ENCODE measurements at regions not wholly inside any gene's neighbourhood (a gene's known extent, or its start where the extent isn't known, plus 50 kb on each side); places are given as distances from the start of the nearest gene placed in this dataset.
"Not testable (repeated sequence)": the region's sequence is repeated elsewhere in the genome, so short reads cannot be mapped to it uniquely, and the experiment has no call there.

GRCh38 chr11:82523141-82523540 is 210.5 kb downstream of the FAM181B start:
- H3K36me3 Mint-ChIP-seq, result no peaks in the 10 kb centered on the region
- POLR2A ChIA-PET, result interaction anchor here (0.7 kb wide), 1 partner anchor 16 kb away, joined by 5 read pairs; no protein-coding TSS in a partner anchor
- H3K4me1 Mint-ChIP-seq, result no peaks in the 10 kb centered on the region
- peaks cover 0 to 22% (median 2%) of the 10 kb centered on the region in 9 donors for H3K9me3 Mint-ChIP-seq
- no peak overlapping the region for H3K27ac Mint-ChIP-seq
- peaks cover 0 to 34% (median 9%) of the 10 kb centered on the region in 5 donors for H3K27me3 Mint-ChIP-seq
- H3K4me3 Mint-ChIP-seq, result no peak overlapping the region
- DNase-seq (no peak), ATAC-seq (no peak)

- Mint-ChIP-seq H3K27ac (no peak overlapping the region), H3K4me1 (no peaks in the 10 kb centered on the region), H3K27me3 (peaks cover 0 to 34% (median 5%) of the 10 kb centered on the region in 5 donors), H3K9me3 (peaks cover 0 to 22% (median 2%) of the 10 kb centered on the region in 9 donors), H3K4me3 (no peak overlapping the region), H3K36me3 (no peaks in the 10 kb centered on the region)
- DNase-seq (no peak), ATAC-seq (no peak)
- POLR2A ChIA-PET, result no interaction called here
Observed at GRCh38 chr11:82521427-82521826, 212.2 kb downstream of the FAM181B start.

- Mint-ChIP-seq H3K4me3 (no peak overlapping the region), H3K9me3 (peaks cover 0 to 3% (median 0%) of the 10 kb centered on the region in 9 donors), H3K27me3 (peaks cover 0 to 4% (median 2%) of the 10 kb centered on the region in 5 donors), H3K27ac (no peak overlapping the region), H3K36me3 (no peaks in the 10 kb centered on the region), H3K4me1 (no peaks in the 10 kb centered on the region)
- DNase-seq, result no peak
- POLR2A ChIA-PET, result no interaction called here
- no peak for ATAC-seq
Observed at GRCh38 chr11:82507288-82507687, 226.4 kb downstream of the FAM181B start.

GRCh38 chr11:82505379-82505778 is 228.3 kb downstream of the FAM181B start:
- Mint-ChIP-seq H3K9me3 (peaks cover 0 to 3% (median 0%) of the 10 kb centered on the region in 9 donors), H3K4me1 (no peaks in the 10 kb centered on the region), H3K27me3 (peaks cover 0 to 3% (median 2%) of the 10 kb centered on the region in 5 donors), H3K27ac (no peak overlapping the region), H3K36me3 (no peaks in the 10 kb centered on the region), H3K4me3 (no peak overlapping the region)
- POLR2A ChIA-PET, result no interaction called here
- DNase-seq, result no peak
- no peak for ATAC-seq

- DNase-seq, POLR2A ChIA-PET, H3K27ac Mint-ChIP-seq, H3K4me1 Mint-ChIP-seq, H3K4me3 Mint-ChIP-seq, ATAC-seq, H3K27me3 Mint-ChIP-seq, H3K36me3 Mint-ChIP-seq, H3K9me3 Mint-ChIP-seq: not testable (repeated sequence)
Observed at GRCh38 chr11:82501174-82501573, 232.5 kb downstream of the FAM181B start.

GRCh38 chr11:82494988-82495432 is 238.7 kb downstream of the FAM181B start:
- H3K27ac Mint-ChIP-seq, result no peak overlapping the region
- no peak overlapping the region for H3K4me3 Mint-ChIP-seq
- H3K9me3 Mint-ChIP-seq, result peaks cover 2 to 15% (median 9%) of the 10 kb centered on the region in 9 donors
- DNase-seq, result no peak
- no peaks in the 10 kb centered on the region for H3K36me3 Mint-ChIP-seq
- no peak for ATAC-seq
- H3K4me1 Mint-ChIP-seq, result no peaks in the 10 kb centered on the region
- POLR2A ChIA-PET, result no interaction called here
- peaks cover 0 to 2% (median 0%) of the 10 kb centered on the region in 5 donors for H3K27me3 Mint-ChIP-seq

- no peak for ATAC-seq
- DNase-seq, result no peak
- peaks cover 0 to 4% (median 0%) of the 10 kb centered on the region in 9 donors for H3K9me3 Mint-ChIP-seq
- H3K27me3 Mint-ChIP-seq, result peaks cover 0 to 4% (median 0%) of the 10 kb centered on the region in 5 donors
- no peak overlapping the region for H3K4me3 Mint-ChIP-seq
- no peak overlapping the region for H3K27ac Mint-ChIP-seq
- POLR2A ChIA-PET, result no interaction called here
- no peaks in the 10 kb centered on the region for H3K4me1 Mint-ChIP-seq
- no peaks in the 10 kb centered on the region for H3K36me3 Mint-ChIP-seq
Observed at GRCh38 chr11:82474876-82475275, 258.8 kb downstream of the FAM181B start.

GRCh38 chr11:82465481-82465880 is 268.2 kb downstream of the FAM181B start:
- POLR2A ChIA-PET, result no interaction called here
- DNase-seq (no peak), ATAC-seq (no peak)
- Mint-ChIP-seq H3K27me3 (peaks cover 0 to 3% (median 0%) of the 10 kb centered on the region in 5 donors), H3K4me1 (no peaks in the 10 kb centered on the region), H3K9me3 (peaks cover 0 to 9% (median 3%) of the 10 kb centered on the region in 9 donors), H3K27ac (no peak overlapping the region), H3K36me3 (no peaks in the 10 kb centered on the region), H3K4me3 (no peak overlapping the region)

GRCh38 chr11:82462608-82463242 is 270.9 kb downstream of the FAM181B start:
- no peak for DNase-seq
- Mint-ChIP-seq H3K27ac (no peak overlapping the region), H3K4me1 (no peaks in the 10 kb centered on the region), H3K36me3 (no peaks in the 10 kb centered on the region), H3K4me3 (no peak overlapping the region), H3K9me3 (peaks cover 0 to 6% (median under 1%) of the 10 kb centered on the region in 9 donors), H3K27me3 (peaks cover 0 to 3% (median 3%) of the 10 kb centered on the region in 5 donors)
- no peak for ATAC-seq
- POLR2A ChIA-PET, result no interaction called here

GRCh38 chr11:82458761-82459160 is 274.9 kb downstream of the FAM181B start:
- H3K4me1 Mint-ChIP-seq, result no peaks in the 10 kb centered on the region
- POLR2A ChIA-PET, result no interaction called here
- peaks cover 0 to 5% (median under 1%) of the 10 kb centered on the region in 5 donors for H3K27me3 Mint-ChIP-seq
- no peak overlapping the region for H3K4me3 Mint-ChIP-seq
- H3K9me3 Mint-ChIP-seq, result peaks cover 0 to 6% (median 0%) of the 10 kb centered on the region in 9 donors
- H3K27ac Mint-ChIP-seq, result no peak overlapping the region
- no peak for ATAC-seq
- no peaks in the 10 kb centered on the region for H3K36me3 Mint-ChIP-seq
- DNase-seq, result no peak

- Mint-ChIP-seq H3K9me3 (peaks cover 0 to 6% (median 0%) of the 10 kb centered on the region in 9 donors), H3K27ac (no peak overlapping the region), H3K27me3 (peaks cover 0 to 5% (median 0%) of the 10 kb centered on the region in 5 donors), H3K4me1 (no peaks in the 10 kb centered on the region), H3K36me3 (no peaks in the 10 kb centered on the region), H3K4me3 (no peak overlapping the region)
- ATAC-seq, result no peak
- no peak for DNase-seq
- POLR2A ChIA-PET, result no interaction called here
Observed at GRCh38 chr11:82458147-82458546, 275.5 kb downstream of the FAM181B start.

- no peak for DNase-seq
- Mint-ChIP-seq H3K27ac (no peak overlapping the region), H3K27me3 (no peaks in the 10 kb centered on the region), H3K36me3 (no peaks in the 10 kb centered on the region), H3K9me3 (peaks cover 0 to 9% (median 0%) of the 10 kb centered on the region in 9 donors), H3K4me1 (no peaks in the 10 kb centered on the region), H3K4me3 (no peak overlapping the region)
- POLR2A ChIA-PET, result no interaction called here
- no peak for ATAC-seq
Observed at GRCh38 chr11:82450996-82451395, 282.7 kb downstream of the FAM181B start.

- peaks cover 0 to 5% (median 0%) of the 10 kb centered on the region in 3 donors for H3K36me3 Mint-ChIP-seq
- ATAC-seq (no peak), DNase-seq (no peak)
- H3K27me3 Mint-ChIP-seq, result peaks cover 0 to 8% (median 0%) of the 10 kb centered on the region in 5 donors
- H3K27ac Mint-ChIP-seq, result no peak overlapping the region
- H3K4me3 Mint-ChIP-seq, result no peak overlapping the region
- POLR2A ChIA-PET, result no interaction called here
- H3K9me3 Mint-ChIP-seq, result peaks cover 0 to 17% (median 4%) of the 10 kb centered on the region in 9 donors
- H3K4me1 Mint-ChIP-seq, result no peaks in the 10 kb centered on the region
Observed at GRCh38 chr11:82406611-82407010, 327.1 kb downstream of the FAM181B start.

- POLR2A ChIA-PET, result no interaction called here
- peaks cover 0 to 8% (median 0%) of the 10 kb centered on the region in 5 donors for H3K27me3 Mint-ChIP-seq
- H3K27ac Mint-ChIP-seq, result no peak overlapping the region
- peaks cover 0 to 12% (median 4%) of the 10 kb centered on the region in 9 donors for H3K9me3 Mint-ChIP-seq
- H3K4me3 Mint-ChIP-seq, result no peak overlapping the region
- no peak for ATAC-seq
- peak in 1 of 10 donors; percentile 64 for DNase-seq
- H3K4me1 Mint-ChIP-seq, result no peaks in the 10 kb centered on the region
- H3K36me3 Mint-ChIP-seq, result peaks cover 0 to 5% (median 0%) of the 10 kb centered on the region in 3 donors
Observed at GRCh38 chr11:82405421-82405820, 328.2 kb downstream of the FAM181B start.
